MM.1S (cell line): ENCODE measurements at regions not wholly inside any gene's neighbourhood (a gene's known extent, or its start where the extent isn't known, plus 50 kb on each side); places are given as distances from the start of the nearest gene placed in this dataset.

Source experiments
- DNase-seq: peaks from one replicate; pipeline ENCODE4 v3.0.0-alpha.2; 2015
- H2AFZ ChIP-seq: fragments of 300-600 bp; sonication (generic); 2 replicates; pipeline ENCODE4 v1.6.0; 2016; ENCODE audit warnings: antibody characterized with exemption, low read length
- H3F3A ChIP-seq: fragments of 300-600 bp; sonication (generic); 2 replicates; pipeline ENCODE4 v1.6.1; 2016; ENCODE audit warnings: mild to moderate bottlenecking, antibody characterized with exemption, low read length, moderate library complexity, mixed read lengths; ENCODE audit not compliant: insufficient read depth
- H3K27ac ChIP-seq: fragments of 300-600 bp; sonication (generic); 2 replicates; pipeline ENCODE4 v1.5.1; 2016; ENCODE audit warnings: mild to moderate bottlenecking, low read length
- H3K27me3 ChIP-seq: fragments of 300-600 bp; sonication (generic); replicated peaks from 2 replicates; pipeline ENCODE4 v1.6.0; 2016; ENCODE audit warnings: low read length; ENCODE audit not compliant: insufficient read depth
- H3K36me3 ChIP-seq: fragments of 300-600 bp; sonication (generic); replicated peaks from 2 replicates; pipeline ENCODE4 v1.6.1; 2016; ENCODE audit warnings: mild to moderate bottlenecking, low read length, mixed read lengths; ENCODE audit not compliant: insufficient read depth
- H3K4me1 ChIP-seq: fragments of 300-600 bp; sonication (generic); 2 replicates; pipeline ENCODE4 v1.6.1; 2016; ENCODE audit warnings: low read length, mixed read lengths
- H3K4me2 ChIP-seq: fragments of 300-600 bp; sonication (generic); 2 replicates; pipeline ENCODE4 v1.6.0; 2016; ENCODE audit warnings: low read depth, low read length
- H3K4me3 ChIP-seq: fragments of 300-600 bp; sonication (generic); 2 replicates; pipeline ENCODE4 v1.5.1; 2016; ENCODE audit warnings: low read length, mixed read lengths
- H3K79me2 ChIP-seq: fragments of 300-600 bp; sonication (generic); 2 replicates; pipeline ENCODE4 v1.6.1; 2016; ENCODE audit warnings: mixed run types, low read length, mixed read lengths
- H3K9ac ChIP-seq: fragments of 300-600 bp; sonication (generic); 2 replicates; pipeline ENCODE4 v1.6.1; 2016; ENCODE audit warnings: low read length, mixed read lengths
- H3K9me2 ChIP-seq: fragments of 300-600 bp; sonication (generic); replicated peaks from 2 replicates; pipeline ENCODE4 v1.6.1; 2016; ENCODE audit warnings: mild to moderate bottlenecking, low read length, mixed read lengths; ENCODE audit not compliant: insufficient read depth
- H3K9me3 ChIP-seq: fragments of 300-600 bp; sonication (generic); replicated peaks from 2 replicates; pipeline ENCODE4 v1.6.1; 2016; ENCODE audit warnings: mild to moderate bottlenecking, low read length, mixed read lengths; ENCODE audit not compliant: insufficient read depth
- H4K20me1 ChIP-seq: fragments of 300-600 bp; sonication (generic); 2 replicates; pipeline ENCODE4 v1.6.1; 2016; ENCODE audit warnings: mild to moderate bottlenecking, low read length, moderate library complexity, mixed read lengths; ENCODE audit not compliant: insufficient read depth
- EZH2 ChIP-seq: fragments of 300-600 bp; sonication (generic); optimal IDR thresholded peaks from 2 replicates; pipeline ENCODE3; 2017; ENCODE audit warnings: low read depth, mild to moderate bottlenecking, antibody characterized with exemption, low read length, mixed read lengths
- EZH2phosphoT487 ChIP-seq: fragments of 300-600 bp; sonication (generic); IDR thresholded peaks from 2 replicates; pipeline ENCODE4 v1.6.1; 2018; ENCODE audit warnings: antibody characterized with exemption, low read length
- TF ChIP-seq, protein P1 (sequence below): fragments of 300-600 bp; sonication (generic); IDR thresholded peaks from 2 replicates; pipeline ENCODE4 v1.5.1; 2016; ENCODE audit warnings: antibody characterized with exemption, low read length, mixed read lengths

DNA sequence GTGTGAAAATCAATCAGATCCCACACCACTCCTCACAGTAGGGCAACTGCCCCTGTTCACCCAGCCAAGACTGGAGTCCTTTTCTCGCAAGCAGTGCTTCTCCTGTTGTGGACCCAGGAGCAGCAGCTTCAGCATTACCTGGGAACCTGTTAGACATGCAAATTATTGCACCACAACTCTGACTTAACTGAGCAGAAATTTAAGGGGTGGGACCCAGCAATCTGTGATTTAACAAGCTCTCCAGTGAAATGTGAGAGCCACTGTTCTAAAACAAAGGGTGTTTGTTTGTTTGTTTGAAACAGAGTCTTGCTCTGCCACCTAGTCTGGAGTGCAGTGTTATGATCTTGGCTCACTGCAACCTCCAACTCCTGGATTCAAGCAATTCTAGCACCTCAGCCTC is 591.4 kb downstream of the SOX6 start:
- no peaks in the 10 kb centered on the region for H3K79me2 ChIP-seq
- H3K36me3 ChIP-seq, result no peaks in the 10 kb centered on the region
- no peaks in the 10 kb centered on the region for H3K27me3 ChIP-seq
- no peak overlapping the region for H3K4me3 ChIP-seq
- peak overlapping the region; percentile 30; the same call in 1 of the 2 replicates for H3K4me2 ChIP-seq
- no peaks in the 10 kb centered on the region for H4K20me1 ChIP-seq
- H3K9ac ChIP-seq, result no peak overlapping the region
- no peak overlapping the region for H3K27ac ChIP-seq
- peak overlapping the region; percentile 29; the same call in 1 of the 2 replicates for H2AFZ ChIP-seq
- no peaks in the 10 kb centered on the region for H3F3A ChIP-seq
- no peak for DNase-seq
- TF ChIP-seq, protein P1, sequence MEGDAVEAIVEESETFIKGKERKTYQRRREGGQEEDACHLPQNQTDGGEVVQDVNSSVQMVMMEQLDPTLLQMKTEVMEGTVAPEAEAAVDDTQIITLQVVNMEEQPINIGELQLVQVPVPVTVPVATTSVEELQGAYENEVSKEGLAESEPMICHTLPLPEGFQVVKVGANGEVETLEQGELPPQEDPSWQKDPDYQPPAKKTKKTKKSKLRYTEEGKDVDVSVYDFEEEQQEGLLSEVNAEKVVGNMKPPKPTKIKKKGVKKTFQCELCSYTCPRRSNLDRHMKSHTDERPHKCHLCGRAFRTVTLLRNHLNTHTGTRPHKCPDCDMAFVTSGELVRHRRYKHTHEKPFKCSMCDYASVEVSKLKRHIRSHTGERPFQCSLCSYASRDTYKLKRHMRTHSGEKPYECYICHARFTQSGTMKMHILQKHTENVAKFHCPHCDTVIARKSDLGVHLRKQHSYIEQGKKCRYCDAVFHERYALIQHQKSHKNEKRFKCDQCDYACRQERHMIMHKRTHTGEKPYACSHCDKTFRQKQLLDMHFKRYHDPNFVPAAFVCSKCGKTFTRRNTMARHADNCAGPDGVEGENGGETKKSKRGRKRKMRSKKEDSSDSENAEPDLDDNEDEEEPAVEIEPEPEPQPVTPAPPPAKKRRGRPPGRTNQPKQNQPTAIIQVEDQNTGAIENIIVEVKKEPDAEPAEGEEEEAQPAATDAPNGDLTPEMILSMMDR, result no peak
- TF ChIP-seq EZH2phosphoT487 (no peak), EZH2 (no peak)
- H3K9me3 ChIP-seq, result no peaks in the 10 kb centered on the region
- H3K4me1 ChIP-seq, result no peaks in the 10 kb centered on the region
- no peaks in the 10 kb centered on the region for H3K9me2 ChIP-seq

DNA sequence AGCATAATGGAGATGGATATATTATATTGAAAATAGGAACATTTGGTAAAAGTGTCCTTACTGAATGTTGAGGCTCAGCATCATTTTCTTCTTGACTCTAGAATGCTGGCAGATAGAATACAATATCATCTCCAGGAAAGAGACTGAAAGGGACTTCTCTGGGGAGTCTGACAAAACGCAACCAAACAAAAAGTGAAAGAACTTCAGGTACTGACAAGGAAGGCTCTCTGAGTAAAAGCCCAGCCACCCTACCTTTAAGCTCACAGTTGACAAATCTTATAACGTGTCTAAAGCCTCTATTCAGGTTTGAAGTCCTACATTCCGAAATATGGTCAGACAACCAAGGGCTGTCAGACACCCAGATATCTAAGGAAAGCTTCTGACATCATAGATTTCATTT is 590.8 kb downstream of the SOX6 start:
- H3K9me3 ChIP-seq, result no peaks in the 10 kb centered on the region
- peak overlapping the region; percentile 29; the same call in 1 of the 2 replicates for H2AFZ ChIP-seq
- H3K9me2 ChIP-seq, result no peaks in the 10 kb centered on the region
- H3K4me1 ChIP-seq, result no peaks in the 10 kb centered on the region
- H3K79me2 ChIP-seq, result no peaks in the 10 kb centered on the region
- H3K4me2 ChIP-seq, result peak overlapping the region; percentile 30; the same call in 1 of the 2 replicates
- no peaks in the 10 kb centered on the region for H3K36me3 ChIP-seq
- no peak overlapping the region for H3K9ac ChIP-seq
- H3K27ac ChIP-seq, result no peak overlapping the region
- H3K4me3 ChIP-seq, result no peak overlapping the region
- DNase-seq, result peak; percentile 63
- no peak for TF ChIP-seq EZH2
- TF ChIP-seq, protein P1, result no peak
- no peak for TF ChIP-seq EZH2phosphoT487
- no peaks in the 10 kb centered on the region for H4K20me1 ChIP-seq
- H3K27me3 ChIP-seq, result no peaks in the 10 kb centered on the region
- no peaks in the 10 kb centered on the region for H3F3A ChIP-seq

DNA sequence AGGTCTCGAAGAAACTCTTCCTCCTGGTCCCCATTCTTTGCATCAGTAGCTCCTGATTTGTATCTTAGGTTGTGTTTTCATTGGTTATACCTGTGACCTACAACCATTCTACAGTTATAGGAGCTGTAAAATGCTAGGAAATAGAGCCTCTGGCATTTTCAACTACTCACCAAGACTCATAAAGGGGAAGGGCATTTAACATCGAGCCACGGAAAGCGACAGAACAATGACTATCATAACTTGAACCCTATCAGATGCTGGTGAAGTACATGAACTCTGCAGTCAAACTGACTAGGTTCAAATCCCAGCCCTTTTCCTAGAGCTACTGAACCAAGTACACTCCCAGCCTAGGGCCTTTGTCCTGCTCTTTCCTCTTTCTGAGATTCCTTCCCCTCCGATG is 588.0 kb downstream of the SOX6 start:
- no peak overlapping the region for H2AFZ ChIP-seq
- H3F3A ChIP-seq, result no peaks in the 10 kb centered on the region
- DNase-seq, result no peak
- H3K79me2 ChIP-seq, result no peaks in the 10 kb centered on the region
- H3K36me3 ChIP-seq, result no peaks in the 10 kb centered on the region
- no peak overlapping the region for H3K4me2 ChIP-seq
- H3K27me3 ChIP-seq, result no peaks in the 10 kb centered on the region
- H3K9ac ChIP-seq, result no peak overlapping the region
- no peaks in the 10 kb centered on the region for H3K9me2 ChIP-seq
- TF ChIP-seq, protein P1, result no peak
- no peak for TF ChIP-seq EZH2phosphoT487
- TF ChIP-seq EZH2, result no peak
- no peaks in the 10 kb centered on the region for H4K20me1 ChIP-seq
- H3K9me3 ChIP-seq, result no peaks in the 10 kb centered on the region
- no peaks in the 10 kb centered on the region for H3K4me1 ChIP-seq
- no peak overlapping the region for H3K27ac ChIP-seq
- no peak overlapping the region for H3K4me3 ChIP-seq
